GM03348 (cell line): ENCODE measurements at regions not wholly inside any gene's neighbourhood (a gene's known extent, or its start where the extent isn't known, plus 50 kb on each side); places are given as distances from the start of the nearest gene placed in this dataset.
A peak's percentile ranks its signal among the peaks of the same experiment; 100 is the strongest.

ENCODE experiments used
- DNase-seq: peaks from one replicate; pipeline ENCODE4 v3.0.0; 2012; ENCODE audit warnings: low spot score

DNA sequence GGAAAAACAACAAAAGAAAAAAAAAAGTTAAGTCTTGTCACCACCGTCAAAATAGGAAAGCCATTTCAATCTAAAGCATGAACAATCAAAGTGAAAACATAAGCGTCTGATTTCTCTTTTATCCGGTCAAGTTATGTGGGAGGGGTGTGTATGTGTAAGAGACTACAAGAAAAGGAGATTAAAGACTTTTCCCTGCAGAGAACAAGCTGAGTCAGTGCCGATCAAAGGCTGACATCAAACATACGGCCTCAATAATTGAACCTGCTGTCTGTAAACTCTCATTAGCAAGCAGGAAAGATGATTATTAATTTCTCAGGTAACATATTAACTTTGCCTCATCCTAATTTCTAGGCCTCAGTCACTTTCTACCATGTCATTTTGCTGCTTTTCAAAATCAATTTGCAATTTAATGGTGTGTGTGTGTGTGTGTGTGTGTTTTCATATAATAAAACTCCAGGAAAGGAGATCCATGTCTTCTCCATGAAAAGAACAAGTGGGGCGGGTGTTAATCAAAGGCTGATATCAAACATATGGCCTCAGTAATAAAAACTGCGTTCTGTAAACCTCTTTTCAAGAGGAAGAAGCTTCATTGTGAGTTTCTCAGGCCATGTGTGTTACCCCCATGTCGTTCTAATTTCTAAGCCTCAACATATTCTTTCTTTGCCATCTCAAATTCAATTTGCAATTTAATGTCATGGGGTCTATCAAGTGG is 649.1 kb upstream of the SORCS1 start:
- DNase-seq = no peak

DNA sequence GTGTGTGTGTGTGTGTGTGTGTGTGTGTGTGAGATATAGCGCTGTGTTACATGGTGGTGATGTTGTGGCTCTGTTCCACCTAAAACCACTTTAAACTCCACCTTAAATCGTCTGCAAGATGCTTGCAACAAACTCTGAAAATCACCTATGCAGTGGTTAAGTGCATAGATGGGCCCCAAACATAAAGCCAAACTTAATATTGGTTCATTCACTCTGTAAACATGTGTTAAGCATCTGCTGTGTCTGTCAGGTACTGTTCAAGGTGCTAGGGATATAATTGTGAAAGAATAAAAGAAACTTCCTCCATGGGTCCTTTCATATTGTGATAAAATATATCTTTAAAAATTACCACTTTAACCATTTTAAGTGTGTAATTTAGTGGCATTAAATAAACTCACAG is 645.4 kb upstream of the SORCS1 start:
- no peak for DNase-seq

DNA sequence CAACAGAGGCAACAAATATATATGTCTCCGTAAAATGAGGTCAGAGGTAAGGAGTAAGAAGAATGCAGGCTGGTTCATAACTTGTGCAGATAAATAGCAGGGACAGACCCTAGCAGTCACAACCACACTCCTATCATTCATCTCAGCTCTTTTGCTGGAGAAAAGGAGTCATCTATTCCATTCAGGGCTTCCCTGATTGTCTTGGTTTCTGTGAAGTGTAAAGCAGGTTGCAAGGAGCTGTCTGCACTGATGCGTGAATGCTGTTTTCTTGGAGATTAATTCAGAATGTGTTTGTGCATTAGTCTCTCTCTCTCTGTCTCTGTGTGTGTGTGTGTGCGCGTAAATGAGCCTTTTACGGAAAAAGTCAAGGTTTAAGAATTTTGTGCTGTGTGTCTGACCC is 643.3 kb upstream of the SORCS1 start:
- DNase-seq = no peak

DNA sequence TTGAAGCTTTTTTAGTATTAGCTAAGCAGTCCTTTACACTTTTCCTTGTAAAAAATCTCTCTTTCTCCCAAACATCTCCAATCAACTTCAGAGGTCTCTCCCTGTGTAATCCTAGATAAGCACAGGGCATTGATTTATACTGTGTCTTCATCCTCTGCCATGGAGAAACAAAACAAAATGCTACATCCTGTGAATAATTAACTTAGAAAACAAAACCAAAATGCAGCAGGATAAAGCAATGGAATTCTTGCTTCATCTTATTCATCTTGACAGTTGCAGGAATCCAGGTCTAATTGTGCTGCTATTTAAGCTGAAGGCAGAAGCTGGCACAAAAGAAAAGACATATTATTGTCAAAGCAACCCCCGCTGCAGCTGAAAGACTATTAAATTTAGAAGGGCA is 641.5 kb upstream of the SORCS1 start:
- no peak for DNase-seq

DNA sequence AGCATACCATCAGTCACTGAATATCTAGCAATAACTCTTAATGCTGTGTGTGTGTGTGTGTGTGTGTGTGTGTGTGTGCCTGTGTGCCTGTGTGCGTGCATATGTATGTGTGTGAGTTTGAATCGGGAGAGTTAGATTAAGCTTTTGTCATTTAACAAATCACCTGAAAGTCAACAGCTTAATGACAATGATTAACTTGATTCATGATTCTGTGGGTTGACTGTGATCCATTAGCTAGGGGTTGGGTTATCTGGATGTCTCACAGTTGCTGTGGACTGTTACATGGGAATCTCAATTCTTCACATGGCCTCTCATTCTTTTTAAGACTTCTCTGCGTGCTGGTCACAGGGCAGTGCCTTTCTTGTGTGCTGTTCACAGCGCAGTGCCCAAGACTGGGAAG is 639.0 kb upstream of the SORCS1 start:
- DNase-seq = no peak

DNA sequence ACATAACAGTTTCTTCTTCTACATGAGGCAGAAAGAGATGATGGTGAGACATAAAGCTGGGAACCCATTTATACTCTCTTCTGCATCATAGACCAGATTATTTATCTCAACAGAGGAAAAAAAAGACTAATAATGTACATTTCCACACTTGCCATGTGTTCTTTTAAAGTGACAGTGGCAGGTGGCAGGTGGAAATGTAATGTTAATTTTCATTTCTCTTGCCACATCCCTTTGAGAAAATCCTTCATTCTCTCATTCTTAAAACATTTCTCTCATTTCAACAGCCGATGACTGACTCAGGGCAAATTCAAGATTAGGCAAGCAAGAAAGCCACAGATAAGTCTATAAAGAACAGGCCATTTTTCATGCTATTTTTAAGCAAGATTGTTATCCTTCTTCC is 635.6 kb upstream of the SORCS1 start:
- no peak for DNase-seq

DNA sequence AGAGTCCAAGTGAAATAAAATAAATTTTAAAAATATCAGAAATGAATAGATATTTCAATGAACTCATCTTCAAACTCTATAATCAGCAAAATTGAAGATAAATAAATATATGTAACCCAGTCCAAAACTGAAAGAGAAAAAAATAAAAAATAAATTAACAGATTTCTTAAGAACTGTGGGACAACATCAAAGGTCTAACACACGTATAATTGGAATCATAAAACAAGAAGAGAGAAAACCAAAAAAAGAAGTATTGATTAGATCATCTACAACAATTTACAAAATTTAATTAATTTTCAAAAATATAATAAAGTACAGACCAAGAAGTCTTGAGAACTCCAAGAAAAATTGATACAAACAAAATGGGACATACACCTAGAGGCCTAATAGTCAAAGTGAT is 625.8 kb upstream of the SORCS1 start:
- DNase-seq = no peak

DNA sequence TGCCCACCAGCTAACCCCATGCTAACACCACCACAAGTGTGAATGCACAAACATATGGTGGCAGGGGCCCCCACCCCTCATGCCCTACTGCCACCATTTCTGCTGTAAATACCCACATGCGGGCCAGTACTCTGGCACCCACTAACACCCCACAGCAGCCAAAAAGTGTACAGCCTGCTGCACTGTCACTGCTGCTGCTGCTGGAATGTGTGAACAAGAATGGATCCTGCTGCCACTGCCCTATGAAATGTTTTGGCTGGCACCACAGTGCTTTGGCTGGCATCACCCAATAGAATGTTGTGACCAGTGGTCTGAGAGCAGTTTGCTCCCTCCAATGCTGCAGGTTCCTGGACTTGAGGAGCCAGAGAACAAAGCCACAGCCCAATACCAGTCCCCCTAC is 606.6 kb upstream of the SORCS1 start:
- DNase-seq = no peak

DNA sequence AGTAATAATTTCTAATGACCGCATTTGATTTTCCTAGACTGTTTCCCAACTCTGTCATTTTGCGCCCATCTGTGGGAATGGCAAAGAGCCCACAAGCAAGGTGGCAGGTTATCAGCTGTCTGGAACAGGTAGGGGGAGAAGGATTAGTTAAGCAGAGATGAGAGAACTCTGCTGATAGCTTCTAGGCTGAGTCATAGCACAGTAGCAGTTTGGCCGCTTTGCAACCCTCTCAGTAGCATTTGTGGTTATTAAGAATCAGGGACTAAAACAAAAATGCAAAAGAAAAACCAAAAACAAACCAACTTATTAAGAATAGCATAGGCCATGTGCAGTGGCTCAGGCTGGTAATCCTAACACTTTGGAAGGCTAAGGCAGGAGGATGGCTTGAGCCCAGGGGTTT is 602.7 kb upstream of the SORCS1 start:
- no peak for DNase-seq

DNA sequence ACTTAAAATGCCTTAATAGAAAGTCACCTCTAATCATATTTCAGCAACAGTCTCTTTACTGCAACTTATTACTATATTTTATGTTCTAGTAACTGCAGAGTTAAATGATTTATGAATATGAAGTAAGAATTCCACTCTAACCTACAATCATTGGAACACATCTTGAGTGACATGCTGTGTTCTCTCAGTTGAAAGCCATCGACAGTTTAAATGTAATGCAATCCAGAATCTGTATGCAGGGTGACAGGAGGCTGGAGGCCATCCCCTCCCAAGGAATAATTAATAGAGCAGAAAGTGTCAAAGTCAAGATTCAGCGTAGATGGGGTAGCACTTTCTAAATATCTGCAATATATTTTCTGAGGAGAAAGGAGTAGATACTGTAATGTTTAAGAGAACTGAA is 590.3 kb upstream of the SORCS1 start:
- no peak for DNase-seq

DNA sequence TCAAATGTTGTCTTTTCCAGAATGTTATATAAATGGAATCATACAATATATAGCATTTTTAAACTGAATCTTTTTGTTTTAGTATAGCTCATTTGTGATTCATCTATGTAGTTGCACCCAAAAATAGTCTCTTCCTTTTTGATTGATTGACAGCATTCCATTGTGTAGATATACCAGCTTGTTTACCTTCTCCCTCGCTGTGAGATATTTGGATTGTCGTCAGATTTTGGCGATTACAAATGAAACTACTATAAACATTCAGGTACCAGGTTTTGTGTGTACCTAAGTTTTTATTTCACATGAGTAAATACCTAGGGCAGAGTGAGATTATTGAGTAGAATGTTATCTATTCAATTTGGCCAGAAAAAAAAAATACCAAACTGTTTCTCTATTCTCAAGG is 584.7 kb upstream of the SORCS1 start:
- DNase-seq = no peak

DNA sequence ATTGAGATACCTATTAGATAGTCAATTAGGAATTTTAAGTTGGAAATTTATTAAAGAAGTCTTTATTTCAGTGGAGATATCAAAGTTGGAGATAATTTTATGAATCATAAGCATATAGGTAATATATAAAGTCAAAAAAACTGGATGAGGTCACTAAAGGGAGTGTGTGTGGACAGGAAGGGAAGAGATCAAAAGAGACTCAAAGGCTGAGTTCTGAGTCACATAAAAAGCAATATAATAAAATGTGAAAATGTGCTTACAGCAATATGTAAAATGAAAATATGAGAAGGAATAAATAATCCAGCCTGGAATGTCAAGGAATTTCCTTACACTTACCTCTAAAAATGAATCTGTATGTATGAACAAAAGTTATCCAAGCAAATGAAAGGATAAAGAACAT is 583.3 kb upstream of the SORCS1 start:
- DNase-seq = no peak

DNA sequence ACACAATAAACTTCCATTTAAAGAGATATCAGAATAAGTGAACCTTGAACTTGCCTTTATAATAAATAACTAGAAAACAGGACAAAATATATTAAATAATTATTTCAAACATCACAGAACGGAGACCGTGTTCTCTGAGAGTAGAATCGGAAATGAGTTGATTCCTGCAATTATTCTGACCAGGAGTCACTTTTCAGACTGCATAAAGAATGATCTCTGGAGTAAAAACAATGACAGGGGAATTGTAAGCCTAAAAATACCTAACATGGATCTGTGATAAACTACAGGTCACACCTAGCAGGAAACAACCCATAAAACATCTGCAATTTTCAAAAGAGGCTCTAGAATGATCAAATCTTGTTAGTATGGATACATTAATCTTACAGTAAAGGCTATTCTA is 577.5 kb upstream of the SORCS1 start:
- no peak for DNase-seq

DNA sequence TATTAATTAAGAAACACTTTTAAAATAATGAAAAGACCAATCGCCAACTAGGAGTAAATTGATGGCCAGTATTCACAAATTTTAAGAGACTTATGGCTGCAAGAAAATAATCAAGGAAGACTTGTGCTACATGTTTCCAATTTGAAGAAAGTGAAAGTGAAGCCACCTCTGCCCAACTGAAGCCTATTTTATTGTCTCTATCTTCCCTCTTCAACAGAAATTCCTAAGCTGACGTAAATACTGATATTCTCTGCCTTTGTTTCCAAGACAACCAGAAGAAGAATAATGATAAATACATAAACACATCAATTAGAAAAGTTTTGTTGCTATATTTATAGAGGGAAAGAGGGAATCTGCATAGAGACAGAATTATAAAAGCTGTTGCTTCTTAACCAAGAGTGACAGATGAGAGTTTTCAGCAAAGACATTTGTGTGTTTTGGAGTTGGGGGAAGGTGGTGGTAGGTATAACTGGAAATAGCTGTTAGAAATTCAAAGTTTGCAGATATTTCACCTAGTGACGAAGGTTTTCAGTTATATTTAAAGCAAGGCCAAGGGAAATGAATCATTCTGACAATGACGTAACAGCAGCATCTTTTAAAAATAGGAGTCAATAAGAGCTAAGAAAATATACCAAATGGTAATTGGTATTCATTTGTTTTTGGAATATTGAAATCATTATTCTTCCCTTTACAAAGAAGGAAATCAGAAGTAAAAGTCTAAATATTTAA is 576.6 kb upstream of the SORCS1 start:
- DNase-seq = peak; percentile 8

DNA sequence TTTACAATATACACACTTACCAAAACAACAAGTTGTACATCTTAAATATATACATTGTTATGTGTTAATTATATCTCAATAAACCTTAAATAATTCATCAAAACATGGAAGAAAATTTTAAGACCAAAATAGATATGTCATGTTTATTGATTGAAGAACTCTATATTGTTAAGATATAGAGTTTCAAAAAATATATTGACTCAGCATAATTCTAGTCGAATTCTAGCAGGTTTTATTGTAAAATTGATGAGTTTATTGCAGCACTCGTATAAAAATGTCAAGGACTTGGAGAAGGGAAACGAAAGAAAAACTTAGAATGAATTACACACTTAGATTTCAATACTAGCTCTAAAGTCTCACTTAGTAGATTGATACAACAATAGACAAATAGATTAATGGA is 575.4 kb upstream of the SORCS1 start:
- DNase-seq = no peak

DNA sequence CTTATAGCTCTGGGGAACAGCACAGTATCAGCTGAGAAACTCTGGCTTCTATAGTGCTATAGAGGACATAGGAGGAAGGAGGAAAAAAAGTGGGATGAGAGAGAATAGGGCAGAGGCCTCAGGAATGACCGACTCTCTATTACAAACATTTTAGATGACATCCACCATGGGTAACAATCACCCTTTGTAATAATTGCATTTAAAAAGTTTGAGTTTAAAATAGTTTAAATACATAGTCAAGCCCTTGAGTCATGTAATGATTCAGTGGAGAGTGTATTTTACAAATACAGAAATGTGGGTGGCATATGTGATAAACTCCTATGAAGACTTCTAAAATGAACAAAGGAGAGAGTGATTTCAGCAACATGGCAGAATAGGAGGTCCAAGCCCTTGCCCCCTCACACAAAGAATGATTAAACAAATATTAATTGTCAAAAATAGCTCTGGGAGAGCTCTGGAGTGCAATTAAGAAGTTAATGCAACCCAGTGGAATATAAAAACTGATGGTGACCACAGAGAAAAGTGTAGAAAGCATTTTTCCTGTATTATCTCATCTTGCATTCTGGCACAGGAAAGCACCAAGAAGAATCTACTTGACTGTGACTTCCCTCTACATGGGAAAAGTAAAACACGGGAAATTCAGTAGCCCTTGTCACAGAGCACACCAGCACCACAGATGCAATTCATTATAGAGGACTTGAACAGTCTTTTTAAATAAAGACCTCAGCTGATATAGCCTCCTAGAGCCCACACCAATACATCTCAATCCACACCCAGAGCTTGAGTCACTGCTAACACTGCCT is 569.0 kb upstream of the SORCS1 start:
- DNase-seq = peak; percentile 30

DNA sequence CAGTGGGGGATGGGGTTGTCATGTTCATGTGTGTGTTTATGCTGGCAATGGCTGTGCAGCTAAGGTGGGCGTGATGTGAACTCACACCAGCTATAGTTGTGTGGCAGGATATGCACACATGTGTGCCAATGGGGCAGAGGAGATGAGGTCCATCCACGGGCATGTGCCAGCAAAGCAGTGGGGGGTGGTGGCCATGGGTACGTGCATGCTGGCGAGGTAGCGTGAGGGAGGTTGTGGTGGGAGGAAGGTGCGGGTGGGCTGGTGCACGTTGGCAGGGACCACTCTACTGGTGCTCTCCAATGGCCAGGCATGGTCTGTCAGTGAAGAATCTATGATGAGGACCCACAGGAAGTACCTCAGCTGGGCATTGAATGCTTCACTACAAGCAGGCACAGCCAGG is 567.5 kb upstream of the SORCS1 start:
- no peak for DNase-seq

DNA sequence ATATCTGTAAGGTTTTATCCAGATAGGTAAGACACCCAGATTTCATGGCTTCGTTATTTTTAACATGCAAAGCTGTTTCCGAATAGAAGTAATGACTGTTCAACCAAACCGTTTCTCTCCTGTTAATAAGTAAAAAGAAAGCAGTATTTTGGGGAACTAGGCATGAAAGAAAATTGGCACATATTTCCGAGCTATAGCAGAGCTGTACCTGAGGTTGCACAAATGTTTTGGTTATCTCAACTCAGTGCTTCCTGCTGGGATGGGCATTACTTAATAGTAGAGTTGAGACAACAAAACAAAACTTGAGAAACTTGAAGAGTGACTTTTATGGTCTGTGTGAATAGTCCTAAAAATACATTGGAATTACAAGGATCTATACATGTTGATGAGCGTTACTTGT is 564.3 kb upstream of the SORCS1 start:
- DNase-seq = no peak

DNA sequence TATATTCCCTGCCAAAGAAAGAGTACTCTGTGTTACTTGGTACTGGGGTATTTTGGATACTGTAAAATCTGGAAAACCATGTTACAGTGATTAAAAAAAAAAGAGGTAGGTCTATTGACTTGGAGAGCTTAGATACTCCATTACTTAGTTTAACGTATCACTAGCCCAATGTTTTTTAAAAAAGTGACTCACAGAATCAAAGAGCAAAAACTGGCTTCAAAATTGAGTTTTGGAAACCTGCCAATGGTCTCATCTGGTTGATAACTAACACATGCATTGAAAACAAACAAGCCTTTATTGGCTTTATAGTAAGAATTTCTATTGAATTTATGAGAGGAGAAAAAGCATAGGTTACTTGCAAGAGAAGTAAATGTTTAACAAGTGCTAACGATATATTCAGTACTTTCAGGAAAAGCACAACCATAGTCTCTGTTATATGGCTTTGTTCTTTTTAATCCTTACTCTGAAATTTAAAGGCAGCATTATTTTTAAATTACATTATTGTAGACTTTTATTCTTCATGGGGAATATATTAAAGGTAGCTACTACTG is 563.3 kb upstream of the SORCS1 start:
- DNase-seq = peak; percentile 2

DNA sequence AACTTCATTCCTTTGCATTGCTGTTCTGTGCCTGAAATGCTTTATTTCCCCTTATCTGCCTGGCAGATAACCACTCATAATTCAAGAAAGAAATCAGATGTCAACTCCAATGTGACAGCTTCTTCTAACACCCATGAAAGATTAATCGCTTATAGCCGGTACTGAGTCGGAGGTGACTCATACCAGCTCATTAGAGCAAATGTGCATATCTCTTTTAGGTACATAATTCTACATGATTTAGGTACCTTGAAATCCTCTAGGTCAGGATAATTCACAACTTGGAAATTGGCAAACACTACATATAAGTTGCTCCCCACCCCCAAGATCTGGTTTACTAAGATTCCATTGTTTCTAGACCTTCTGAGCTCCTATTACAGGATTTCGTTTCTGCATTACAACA is 554.4 kb upstream of the SORCS1 start:
- no peak for DNase-seq

DNA sequence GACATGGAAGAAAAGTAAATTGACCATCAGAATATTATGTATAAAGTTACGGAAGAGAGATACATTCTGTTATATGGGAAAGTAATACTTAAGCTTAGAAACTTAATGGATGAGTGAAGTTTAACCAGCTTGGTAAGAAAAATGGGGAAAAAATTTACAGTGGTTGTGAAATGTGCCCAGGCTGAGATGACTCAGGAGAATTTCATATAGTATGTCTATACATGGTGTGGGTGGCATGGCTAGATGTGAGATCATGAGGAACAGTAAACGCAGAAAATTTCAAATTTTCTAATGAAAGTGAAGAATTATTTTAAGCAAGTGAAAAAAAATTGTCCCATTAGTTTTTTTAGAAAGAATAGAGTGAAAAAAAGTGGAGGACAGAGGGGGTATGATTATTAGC is 552.5 kb upstream of the SORCS1 start:
- no peak for DNase-seq

DNA sequence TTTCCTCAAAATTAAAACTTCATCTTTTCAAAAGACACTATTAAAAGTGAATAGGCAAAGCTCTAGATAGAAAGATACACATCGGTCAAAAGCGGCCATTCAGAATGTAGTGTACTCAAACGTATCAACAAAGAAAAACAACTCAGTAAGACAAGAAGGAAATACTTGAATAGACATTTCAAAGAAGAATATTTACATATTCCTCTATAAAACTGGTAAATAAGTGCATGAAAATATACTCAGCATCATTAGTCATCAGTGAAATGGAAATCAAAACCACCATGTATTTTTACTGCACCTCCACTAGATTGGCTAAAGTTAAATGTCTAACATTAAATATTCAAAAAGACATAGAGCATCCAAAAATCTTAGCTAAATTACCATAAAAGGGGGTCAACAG is 551.1 kb upstream of the SORCS1 start:
- no peak for DNase-seq

DNA sequence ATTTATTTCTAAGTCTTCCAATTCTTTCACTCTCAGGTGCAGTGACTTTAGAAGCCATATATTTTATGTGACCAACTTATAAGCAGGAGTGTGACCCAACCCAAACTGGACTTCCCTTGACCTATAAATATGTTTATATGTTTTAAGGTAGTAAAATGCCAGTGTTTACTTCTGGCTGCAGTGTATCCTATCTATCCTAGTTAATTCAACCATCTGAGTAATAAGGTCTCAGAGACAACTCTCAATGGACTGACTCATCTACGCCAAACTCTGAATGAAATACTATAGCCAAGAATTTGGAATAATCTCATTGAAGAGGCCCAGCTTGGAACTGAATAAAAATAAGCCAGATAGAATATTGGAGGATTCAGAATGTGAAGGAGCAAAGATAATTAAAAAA is 544.5 kb upstream of the SORCS1 start:
- no peak for DNase-seq
